ENCODE measurements at regions not wholly inside any gene's neighbourhood (a gene's known extent, or its start where the extent isn't known, plus 50 kb on each side); places are given as distances from the start of the nearest gene placed in this dataset.
A peak's percentile ranks its signal among the peaks of the same experiment; 100 is the strongest.

GRCh38 chr6:137761072-137761471, 106.0 kb upstream of the TNFAIP3 start:
- no peak overlapping the region for H3K27ac ChIP-seq (ENCODE audit: insufficient read depth, low read length)
- H3K36me3 ChIP-seq (ENCODE audit: control insufficient read depth, insufficient read depth, low read length) = no peaks in the 10 kb centered on the region
- H3K4me1 ChIP-seq (ENCODE audit: control insufficient read depth, extremely low read depth, insufficient read depth, low read length) = no peaks in the 10 kb centered on the region
- H3K79me2 ChIP-seq (ENCODE audit: control insufficient read depth, insufficient read depth, low read length) = no peaks in the 10 kb centered on the region
- no peak overlapping the region for H3K9ac ChIP-seq (ENCODE audit: insufficient read depth, low read length)
- H4K20me1 ChIP-seq (ENCODE audit: control insufficient read depth, extremely low read depth, insufficient read depth, low read length) = no peaks in the 10 kb centered on the region
- no peaks in the 10 kb centered on the region for H3K27me3 ChIP-seq (ENCODE audit: control insufficient read depth, insufficient read depth, low read length)
- H3K4me2 ChIP-seq (ENCODE audit: extremely low read depth, insufficient read depth, low read length) = no peak overlapping the region
- DNase-seq (ENCODE audit: low read depth in 2 of 2) = peak in 1 of 2 donors; percentile 39
- H2AFZ ChIP-seq (ENCODE audit: low read length) = no peak overlapping the region
- TF ChIP-seq CTCF (conservative IDR thresholded peaks at IDR 0.05 in 1 of 2, IDR thresholded peaks at IDR 0.05 in 1 of 2; ENCODE audit: low read depth in 1 of 2, low read length in 2 of 2) = no peak
- no peak for TF ChIP-seq EZH2 (IDR thresholded peaks at IDR 0.05; ENCODE audit: low read length, missing control alignments)
- H3K4me3 ChIP-seq (replicated peaks in 1 of 4; ENCODE audit: control extremely low read depth in 1 of 4, insufficient read depth in 1 of 4, low read depth in 3 of 4, low read length in 4 of 4) = no peak overlapping the region
- H3K9me3 ChIP-seq (ENCODE audit: control insufficient read depth, insufficient read depth, low read depth, low read length) = no peaks in the 10 kb centered on the region

- no peak for TF ChIP-seq CTCF (conservative IDR thresholded peaks at IDR 0.05 in 1 of 2, IDR thresholded peaks at IDR 0.05 in 1 of 2; ENCODE audit: low read depth in 1 of 2, low read length in 2 of 2)
- no peak for TF ChIP-seq EZH2 (IDR thresholded peaks at IDR 0.05; ENCODE audit: low read length, missing control alignments)
- Histone ChIP-seq H3K79me2 (ENCODE audit: control insufficient read depth, insufficient read depth, low read length) (no peaks in the 10 kb centered on the region), H3K9me3 (ENCODE audit: control insufficient read depth, insufficient read depth, low read depth, low read length) (no peaks in the 10 kb centered on the region), H3K4me3 (replicated peaks in 1 of 4; ENCODE audit: control extremely low read depth in 1 of 4, insufficient read depth in 1 of 4, low read depth in 3 of 4, low read length in 4 of 4) (no peak overlapping the region), H3K4me2 (ENCODE audit: extremely low read depth, insufficient read depth, low read length) (no peak overlapping the region), H3K27ac (ENCODE audit: insufficient read depth, low read length) (no peak overlapping the region), H2AFZ (ENCODE audit: low read length) (no peak overlapping the region), H3K36me3 (ENCODE audit: control insufficient read depth, insufficient read depth, low read length) (no peaks in the 10 kb centered on the region), H3K9ac (ENCODE audit: insufficient read depth, low read length) (no peak overlapping the region), H3K4me1 (ENCODE audit: control insufficient read depth, extremely low read depth, insufficient read depth, low read length) (no peaks in the 10 kb centered on the region), H4K20me1 (ENCODE audit: control insufficient read depth, extremely low read depth, insufficient read depth, low read length) (no peaks in the 10 kb centered on the region), H3K27me3 (ENCODE audit: control insufficient read depth, insufficient read depth, low read length) (no peaks in the 10 kb centered on the region)
- DNase-seq (ENCODE audit: low read depth in 2 of 2) = no peak
Observed at GRCh38 chr6:137761487-137761886, 105.6 kb upstream of the TNFAIP3 start.

- H3K36me3 ChIP-seq (ENCODE audit: control insufficient read depth, insufficient read depth, low read length) = no peaks in the 10 kb centered on the region
- H3K79me2 ChIP-seq (ENCODE audit: control insufficient read depth, insufficient read depth, low read length) = no peaks in the 10 kb centered on the region
- no peaks in the 10 kb centered on the region for H3K9me3 ChIP-seq (ENCODE audit: control insufficient read depth, insufficient read depth, low read depth, low read length)
- TF ChIP-seq EZH2 (IDR thresholded peaks at IDR 0.05; ENCODE audit: low read length, missing control alignments) = no peak
- no peak for TF ChIP-seq CTCF (conservative IDR thresholded peaks at IDR 0.05 in 1 of 2, IDR thresholded peaks at IDR 0.05 in 1 of 2; ENCODE audit: low read depth in 1 of 2, low read length in 2 of 2)
- H3K4me1 ChIP-seq (ENCODE audit: control insufficient read depth, extremely low read depth, insufficient read depth, low read length) = no peaks in the 10 kb centered on the region
- no peaks in the 10 kb centered on the region for H4K20me1 ChIP-seq (ENCODE audit: control insufficient read depth, extremely low read depth, insufficient read depth, low read length)
- H3K4me2 ChIP-seq (ENCODE audit: extremely low read depth, insufficient read depth, low read length) = no peak overlapping the region
- no peak overlapping the region for H3K4me3 ChIP-seq (replicated peaks in 1 of 4; ENCODE audit: control extremely low read depth in 1 of 4, insufficient read depth in 1 of 4, low read depth in 3 of 4, low read length in 4 of 4)
- H3K9ac ChIP-seq (ENCODE audit: insufficient read depth, low read length) = no peak overlapping the region
- H3K27me3 ChIP-seq (ENCODE audit: control insufficient read depth, insufficient read depth, low read length) = no peaks in the 10 kb centered on the region
- no peak for DNase-seq (ENCODE audit: low read depth in 2 of 2)
- H3K27ac ChIP-seq (ENCODE audit: insufficient read depth, low read length) = no peak overlapping the region
- no peak overlapping the region for H2AFZ ChIP-seq (ENCODE audit: low read length)
Observed at GRCh38 chr6:137762168-137763090, 104.6 kb upstream of the TNFAIP3 start.
